H9 (cell line): ENCODE measurements at regions not wholly inside any gene's neighbourhood (a gene's known extent, or its start where the extent isn't known, plus 50 kb on each side); places are given as distances from the start of the nearest gene placed in this dataset.

Experiments used
- DNase-seq: peaks from one replicate; pipeline ENCODE4 v3.0.0-alpha.2; 2017
- H2AFZ ChIP-seq: one replicate; pipeline ENCODE4 v1.6.1; 2013; ENCODE audit warnings: mild to moderate bottlenecking, low read length, control low read depth, moderate library complexity
- H2AK5ac ChIP-seq: 2 replicates; pipeline ENCODE4 v1.6.1; 2013; ENCODE audit warnings: low read length, control low read depth, mixed read lengths; ENCODE audit not compliant: insufficient read length
- H2BK120ac ChIP-seq: one replicate; pipeline ENCODE4 v1.6.1; 2013; ENCODE audit warnings: low read depth, mild to moderate bottlenecking, low read length, control low read depth, inconsistent platforms; ENCODE audit not compliant: poor library complexity, severe bottlenecking
- H2BK12ac ChIP-seq: 2 replicates; pipeline ENCODE4 v1.6.1; 2013; ENCODE audit warnings: low read length, control low read depth, mixed read lengths, low read depth; ENCODE audit not compliant: insufficient read length
- H2BK15ac ChIP-seq: 2 replicates; pipeline ENCODE4 v1.6.1; 2013; ENCODE audit warnings: low read depth, low read length, control low read depth
- H2BK20ac ChIP-seq: one replicate; pipeline ENCODE4 v1.6.1; 2013; ENCODE audit warnings: low read depth, mild to moderate bottlenecking, low read length, control low read depth, inconsistent platforms; ENCODE audit not compliant: poor library complexity, severe bottlenecking
- H2BK5ac ChIP-seq: 2 replicates; pipeline ENCODE4 v1.6.1; 2013; ENCODE audit warnings: low read length, control low read depth, mixed read lengths; ENCODE audit not compliant: insufficient read length
- H3K14ac ChIP-seq: 2 replicates; pipeline ENCODE4 v1.6.1; 2013; ENCODE audit warnings: low read length, control low read depth; ENCODE audit not compliant: insufficient read depth
- H3K18ac ChIP-seq: 2 replicates; pipeline ENCODE4 v1.6.1; 2013; ENCODE audit warnings: low read depth, mild to moderate bottlenecking, mixed read lengths, low read length, control low read depth; ENCODE audit not compliant: insufficient read length
- H3K23ac ChIP-seq: 2 replicates; pipeline ENCODE4 v1.6.1; 2013; ENCODE audit warnings: low read length, control low read depth, mixed read lengths, low read depth; ENCODE audit not compliant: insufficient read length
- H3K23me2 ChIP-seq: 2 replicates; pipeline ENCODE4 v1.6.1; 2013; ENCODE audit warnings: low read depth, mild to moderate bottlenecking, mixed read lengths, low read length, control low read depth; ENCODE audit not compliant: insufficient read length, poor library complexity, severe bottlenecking
- H3K27ac ChIP-seq: 2 replicates; pipeline ENCODE4 v1.5.1; 2013; ENCODE audit warnings: low read length, control low read depth, mixed read lengths, low read depth; ENCODE audit not compliant: insufficient read length
- H3K27me3 ChIP-seq: 2 replicates; pipeline ENCODE4 v1.6.1; 2013; ENCODE audit warnings: low read length, control low read depth, inconsistent platforms; ENCODE audit not compliant: insufficient read depth
- H3K4ac ChIP-seq: 2 replicates; pipeline ENCODE4 v1.6.1; 2013; ENCODE audit warnings: low read depth, mild to moderate bottlenecking, control low read depth, inconsistent platforms, low read length, moderate library complexity
- H3K4me1 ChIP-seq: 2 replicates; pipeline ENCODE4 v1.6.1; 2013; ENCODE audit warnings: low read length, control low read depth, inconsistent platforms; ENCODE audit not compliant: insufficient read depth
- H3K4me2 ChIP-seq: 2 replicates; pipeline ENCODE4 v1.6.1; 2013; ENCODE audit warnings: low read length, control low read depth, mixed read lengths; ENCODE audit not compliant: insufficient read length, insufficient read depth
- H3K56ac ChIP-seq: 2 replicates; pipeline ENCODE4 v1.6.1; 2013; ENCODE audit warnings: low read depth, mild to moderate bottlenecking, mixed read lengths, low read length, control low read depth; ENCODE audit not compliant: insufficient read length
- H3K79me1 ChIP-seq: 2 replicates; pipeline ENCODE4 v1.6.1; 2013; ENCODE audit warnings: low read depth, mild to moderate bottlenecking, moderate library complexity, low read length, control low read depth, inconsistent platforms; ENCODE audit not compliant: insufficient read depth, poor library complexity, severe bottlenecking
- H3K79me2 ChIP-seq: 2 replicates; pipeline ENCODE4 v1.6.1; 2013; ENCODE audit warnings: low read length, control low read depth, inconsistent platforms; ENCODE audit not compliant: insufficient read depth
- H3K9ac ChIP-seq: 2 replicates; pipeline ENCODE4 v1.6.1; 2013; ENCODE audit warnings: low read length, control low read depth, mixed read lengths; ENCODE audit not compliant: insufficient read length; ENCODE audit errors: extremely low read depth
- H3K9me3 ChIP-seq: one replicate; pipeline ENCODE4 v1.6.1; 2013; ENCODE audit warnings: low read depth, low read length, inconsistent platforms; ENCODE audit not compliant: control insufficient read depth
- H3T11ph ChIP-seq: one replicate; pipeline ENCODE4 v1.6.1; 2013; ENCODE audit warnings: mild to moderate bottlenecking, low read length, control low read depth, inconsistent platforms
- H4K20me1 ChIP-seq: one replicate; pipeline ENCODE4 v1.6.1; 2013; ENCODE audit not compliant: control insufficient read depth, insufficient read length, insufficient read depth
- H4K5ac ChIP-seq: 2 replicates; pipeline ENCODE4 v1.6.1; 2013; ENCODE audit warnings: low read depth, mild to moderate bottlenecking, mixed read lengths, low read length, control low read depth; ENCODE audit not compliant: insufficient read length
- H4K8ac ChIP-seq: replicated peaks from 2 replicates; pipeline ENCODE4 v1.6.1; 2013; ENCODE audit warnings: low read length, control low read depth, mixed read lengths, low read depth; ENCODE audit not compliant: insufficient read length
- H4K91ac ChIP-seq: 2 replicates; pipeline ENCODE4 v1.6.1; 2013; ENCODE audit warnings: low read depth, mild to moderate bottlenecking, moderate library complexity, mixed read lengths, low read length, control low read depth; ENCODE audit not compliant: insufficient read length
- H3K27ac Mint-ChIP-seq, 3 experiments: 2 replicates in 2 of 3; 3 replicates in 1 of 3; pipeline ENCODE4 v1.8.0; 2020 to 2021; ENCODE audit warnings: mixed read lengths in 3 of 3, mild to moderate bottlenecking in 1 of 3, moderate library complexity in 1 of 3
- H3K27me3 Mint-ChIP-seq: 2 replicates; pipeline ENCODE4 v1.8.0; 2021; ENCODE audit warnings: low read depth, mild to moderate bottlenecking, moderate library complexity, mixed read lengths
- H3K36me3 Mint-ChIP-seq, 3 experiments: 2 replicates in 2 of 3; 3 replicates in 1 of 3; pipeline ENCODE4 v1.8.0; 2020 to 2021; ENCODE audit warnings: low read depth in 3 of 3, mixed read lengths in 3 of 3; ENCODE audit not compliant: insufficient read depth in 1 of 3
- H3K4me1 Mint-ChIP-seq, 2 experiments: 2 replicates each; pipeline ENCODE4 v1.8.0; 2020; ENCODE audit warnings: mixed read lengths in 2 of 2
- H3K4me3 Mint-ChIP-seq, 2 experiments: 2 replicates in 1 of 2; 3 replicates in 1 of 2; pipeline ENCODE4 v1.8.0; 2020 to 2021; ENCODE audit warnings: mild to moderate bottlenecking in 2 of 2, mixed read lengths in 2 of 2, moderate library complexity in 1 of 2
- H3K9me3 Mint-ChIP-seq, 2 experiments: 2 replicates in 1 of 2; 3 replicates in 1 of 2; pipeline ENCODE4 v1.8.0; 2020; ENCODE audit warnings: mild to moderate bottlenecking in 2 of 2, mixed read lengths in 2 of 2, moderate library complexity in 1 of 2
- CTCF ChIP-seq: fragments of 200-600 bp; sonication (generic); conservative IDR thresholded peaks from 3 replicates; pipeline ENCODE4 v1.8.0; 2021; ENCODE audit warnings: antibody characterized with exemption, mild to moderate bottlenecking

GRCh38 chr14:98893675-98894074, 378.3 kb downstream of the BCL11B start:
- no peak overlapping the region for H2AK5ac ChIP-seq
- no peak overlapping the region for H3K14ac ChIP-seq
- no peaks in the 10 kb centered on the region for H3K9me3 ChIP-seq
- H3K4me2 ChIP-seq: no peak overlapping the region
- peaks cover 21 to 33% of the 10 kb centered on the region in 2 experiments for H3K4me1 Mint-ChIP-seq
- H2BK5ac ChIP-seq: no peak overlapping the region
- no peaks in the 10 kb centered on the region; the same call in 1 of the 2 replicates for H3K4me1 ChIP-seq
- H3K9me3 Mint-ChIP-seq: peaks cover 12 to 15% of the 10 kb centered on the region in 2 experiments
- no peak overlapping the region for H2BK12ac ChIP-seq
- no peak overlapping the region for H2AFZ ChIP-seq
- no peak overlapping the region for H2BK20ac ChIP-seq
- H3K36me3 Mint-ChIP-seq: peaks cover 0 to 12% (median 0%) of the 10 kb centered on the region in 3 experiments; a peak in 4 of 7 replicates
- no peaks in the 10 kb centered on the region for H3K27me3 ChIP-seq
- H3K23me2 ChIP-seq: no peaks in the 10 kb centered on the region
- H3K9ac ChIP-seq: no peak overlapping the region
- H3K27ac Mint-ChIP-seq: peak overlapping the region in 1 of 3 experiments; percentile 78; a peak in 1 of 7 replicates
- H3K27me3 Mint-ChIP-seq: peaks cover 23% of the 10 kb centered on the region
- no peak for TF ChIP-seq CTCF
- no peak overlapping the region for H3K56ac ChIP-seq
- H2BK120ac ChIP-seq: no peak overlapping the region
- no peak overlapping the region for H3K18ac ChIP-seq
- no peak overlapping the region for H4K8ac ChIP-seq
- no peaks in the 10 kb centered on the region for H3K79me1 ChIP-seq
- H3K27ac ChIP-seq: no peak overlapping the region
- no peak overlapping the region for H3K23ac ChIP-seq
- H3K79me2 ChIP-seq: no peaks in the 10 kb centered on the region
- no peak for DNase-seq
- H4K91ac ChIP-seq: no peak overlapping the region
- H4K20me1 ChIP-seq: no peaks in the 10 kb centered on the region
- H3K4ac ChIP-seq: no peak overlapping the region
- H3K4me3 Mint-ChIP-seq: no peak overlapping the region
- no peak overlapping the region for H3T11ph ChIP-seq
- no peak overlapping the region for H2BK15ac ChIP-seq
- no peak overlapping the region for H4K5ac ChIP-seq
